GM12872 (cell line): ENCODE measurements at regions not wholly inside any gene's neighbourhood (a gene's known extent, or its start where the extent isn't known, plus 50 kb on each side); places are given as distances from the start of the nearest gene placed in this dataset.

Experiments used
- CTCF ChIP-seq: IDR thresholded peaks from 3 replicates; pipeline ENCODE4 v1.5.1; 2011; ENCODE audit warnings: low read depth, mild to moderate bottlenecking, low read length, moderate library complexity; ENCODE audit not compliant: insufficient read depth

GRCh38 chr7:124376111-124376510 is 343.2 kb upstream of the TMEM229A start:
- TF ChIP-seq CTCF = no peak

- TF ChIP-seq CTCF = no peak
Measured at GRCh38 chr7:124375391-124375790, 342.5 kb upstream of the TMEM229A start.

GRCh38 chr7:124369310-124369709 is 336.4 kb upstream of the TMEM229A start:
- TF ChIP-seq CTCF = no peak

GRCh38 chr7:124366118-124366517 is 333.3 kb upstream of the TMEM229A start:
- no peak for TF ChIP-seq CTCF

GRCh38 chr7:124364283-124364682 is 331.4 kb upstream of the TMEM229A start:
- TF ChIP-seq CTCF = no peak

- TF ChIP-seq CTCF = no peak
Measured at GRCh38 chr7:124354201-124354600, 321.3 kb upstream of the TMEM229A start.

GRCh38 chr7:124351950-124352349 is 319.1 kb upstream of the TMEM229A start:
- TF ChIP-seq CTCF = no peak

- TF ChIP-seq CTCF = no peak
Measured at GRCh38 chr7:124349443-124349842, 316.6 kb upstream of the TMEM229A start.
